ENCODE measurements at regions not wholly inside any gene's neighbourhood (a gene's known extent, or its start where the extent isn't known, plus 50 kb on each side); places are given as distances from the start of the nearest gene placed in this dataset.

DNA sequence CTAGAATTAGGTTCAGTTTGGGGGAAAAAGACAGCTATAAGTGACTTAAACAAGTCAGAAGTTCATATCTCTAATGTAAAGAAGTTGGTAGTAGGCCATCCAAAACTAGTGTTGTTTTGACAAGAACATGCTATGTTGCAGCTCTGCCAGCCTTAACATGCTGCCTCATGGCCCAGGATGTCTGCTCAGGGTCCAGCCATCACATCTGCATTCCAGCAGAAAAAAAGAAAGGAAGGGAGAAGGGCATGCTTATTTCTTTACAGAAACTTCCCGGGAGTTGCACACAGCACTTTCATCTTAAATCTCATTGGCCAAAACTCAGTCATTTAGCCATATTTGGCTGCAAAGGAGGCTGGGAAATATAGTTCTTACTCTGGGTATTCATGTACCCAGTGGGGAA lies 400.4 kb upstream of the PODXL start:
- DNase-seq (no peak), ATAC-seq (ENCODE audit: insufficient read depth, low read depth) (no peak)
- Histone ChIP-seq H4K20me1 (ENCODE audit: insufficient read depth, low read length) (no peaks in the 10 kb centered on the region), H3K4me3 (ENCODE audit: low read depth in 1 of 2, low read length in 2 of 2) (no peak overlapping the region), H3K27me3 (ENCODE audit: insufficient read depth, low read length, poor library complexity) (peaks cover 16% of the 10 kb centered on the region), H3K9ac (ENCODE audit: low read depth, low read length) (no peak overlapping the region), H3K4me1 (ENCODE audit: insufficient read depth, low read length) (no peaks in the 10 kb centered on the region), H3K4me2 (ENCODE audit: insufficient read depth, low read length) (no peak overlapping the region), H2AFZ (ENCODE audit: low read depth, low read length) (no peak overlapping the region), H3K9me3 (ENCODE audit: insufficient read depth, low read length, severe bottlenecking) (no peaks in the 10 kb centered on the region), H3K36me3 (ENCODE audit: insufficient read depth, low read length) (no peaks in the 10 kb centered on the region), H3K79me2 (ENCODE audit: insufficient read depth, low read length) (no peaks in the 10 kb centered on the region), H3K27ac (ENCODE audit: low read length) (no peak overlapping the region)
- TF ChIP-seq EZH2 (IDR thresholded peaks at IDR 0.05; ENCODE audit: borderline replicate concordance, low read depth, low read length, severe bottlenecking), result no peak
- TF ChIP-seq, protein P1, sequence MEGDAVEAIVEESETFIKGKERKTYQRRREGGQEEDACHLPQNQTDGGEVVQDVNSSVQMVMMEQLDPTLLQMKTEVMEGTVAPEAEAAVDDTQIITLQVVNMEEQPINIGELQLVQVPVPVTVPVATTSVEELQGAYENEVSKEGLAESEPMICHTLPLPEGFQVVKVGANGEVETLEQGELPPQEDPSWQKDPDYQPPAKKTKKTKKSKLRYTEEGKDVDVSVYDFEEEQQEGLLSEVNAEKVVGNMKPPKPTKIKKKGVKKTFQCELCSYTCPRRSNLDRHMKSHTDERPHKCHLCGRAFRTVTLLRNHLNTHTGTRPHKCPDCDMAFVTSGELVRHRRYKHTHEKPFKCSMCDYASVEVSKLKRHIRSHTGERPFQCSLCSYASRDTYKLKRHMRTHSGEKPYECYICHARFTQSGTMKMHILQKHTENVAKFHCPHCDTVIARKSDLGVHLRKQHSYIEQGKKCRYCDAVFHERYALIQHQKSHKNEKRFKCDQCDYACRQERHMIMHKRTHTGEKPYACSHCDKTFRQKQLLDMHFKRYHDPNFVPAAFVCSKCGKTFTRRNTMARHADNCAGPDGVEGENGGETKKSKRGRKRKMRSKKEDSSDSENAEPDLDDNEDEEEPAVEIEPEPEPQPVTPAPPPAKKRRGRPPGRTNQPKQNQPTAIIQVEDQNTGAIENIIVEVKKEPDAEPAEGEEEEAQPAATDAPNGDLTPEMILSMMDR (IDR thresholded peaks at IDR 0.05; ENCODE audit: borderline replicate concordance, extremely low read depth, low read length, poor library complexity, severe bottlenecking), result no peak

DNA sequence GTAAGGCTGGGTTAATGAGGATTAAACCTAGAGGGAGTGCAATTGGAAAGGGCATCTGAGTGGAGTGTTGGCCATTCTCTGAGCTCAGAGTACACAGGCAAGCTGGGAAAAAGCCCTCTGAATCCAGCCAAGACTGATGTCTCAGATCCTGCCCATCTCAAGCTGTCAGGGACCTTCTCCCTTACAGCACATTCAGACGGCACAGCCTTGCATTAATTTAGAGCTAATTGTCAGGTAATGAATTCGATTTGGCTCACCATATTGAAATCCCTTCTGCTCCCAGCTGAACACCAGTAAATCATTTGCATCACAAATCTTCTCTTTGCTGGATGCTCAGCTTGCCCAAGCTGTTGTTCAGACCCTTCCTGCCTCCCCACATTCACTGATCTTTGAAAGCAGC lies 399.3 kb upstream of the PODXL start:
- H3K4me3 ChIP-seq (ENCODE audit: low read depth in 1 of 2, low read length in 2 of 2), result no peak overlapping the region
- H3K27me3 ChIP-seq (ENCODE audit: insufficient read depth, low read length, poor library complexity), result peaks cover 16% of the 10 kb centered on the region
- no peaks in the 10 kb centered on the region for H3K79me2 ChIP-seq (ENCODE audit: insufficient read depth, low read length)
- ATAC-seq (ENCODE audit: insufficient read depth, low read depth) (no peak), DNase-seq (no peak)
- no peak overlapping the region for H3K9ac ChIP-seq (ENCODE audit: low read depth, low read length)
- no peak overlapping the region for H3K4me2 ChIP-seq (ENCODE audit: insufficient read depth, low read length)
- H4K20me1 ChIP-seq (ENCODE audit: insufficient read depth, low read length), result no peaks in the 10 kb centered on the region
- H3K27ac ChIP-seq (ENCODE audit: low read length), result no peak overlapping the region
- no peaks in the 10 kb centered on the region for H3K4me1 ChIP-seq (ENCODE audit: insufficient read depth, low read length)
- H3K36me3 ChIP-seq (ENCODE audit: insufficient read depth, low read length), result no peaks in the 10 kb centered on the region
- no peaks in the 10 kb centered on the region for H3K9me3 ChIP-seq (ENCODE audit: insufficient read depth, low read length, severe bottlenecking)
- H2AFZ ChIP-seq (ENCODE audit: low read depth, low read length), result no peak overlapping the region
- TF ChIP-seq EZH2 (IDR thresholded peaks at IDR 0.05; ENCODE audit: borderline replicate concordance, low read depth, low read length, severe bottlenecking), result no peak
- TF ChIP-seq, protein P1 (IDR thresholded peaks at IDR 0.05; ENCODE audit: borderline replicate concordance, extremely low read depth, low read length, poor library complexity, severe bottlenecking), result no peak

DNA sequence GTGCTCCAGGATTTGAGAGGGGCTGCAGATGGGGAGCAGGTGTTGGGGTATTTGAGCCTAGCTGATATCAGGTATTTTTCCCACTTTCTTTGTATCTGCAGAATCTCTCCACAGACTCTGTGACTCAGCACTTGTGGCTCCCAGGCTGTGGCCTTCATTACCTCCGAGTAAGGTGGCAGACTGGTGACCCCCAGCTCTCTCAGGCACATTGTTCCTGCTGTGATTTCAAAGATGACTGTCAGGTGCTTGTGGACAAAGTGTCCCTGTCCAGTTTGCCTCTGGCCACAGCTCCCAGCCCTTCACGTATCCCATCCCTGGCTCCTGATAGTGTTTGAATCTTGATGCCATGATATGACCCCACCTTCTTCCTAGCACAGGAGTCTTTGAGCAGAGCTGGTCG lies 396.8 kb upstream of the PODXL start:
- DNase-seq, result no peak
- Histone ChIP-seq H3K27ac (ENCODE audit: low read length) (no peak overlapping the region), H3K79me2 (ENCODE audit: insufficient read depth, low read length) (no peaks in the 10 kb centered on the region), H3K36me3 (ENCODE audit: insufficient read depth, low read length) (no peaks in the 10 kb centered on the region), H3K9me3 (ENCODE audit: insufficient read depth, low read length, severe bottlenecking) (no peaks in the 10 kb centered on the region), H3K4me3 (ENCODE audit: low read depth in 1 of 2, low read length in 2 of 2) (no peak overlapping the region), H2AFZ (ENCODE audit: low read depth, low read length) (no peak overlapping the region), H3K4me1 (ENCODE audit: insufficient read depth, low read length) (no peaks in the 10 kb centered on the region), H4K20me1 (ENCODE audit: insufficient read depth, low read length) (no peaks in the 10 kb centered on the region), H3K27me3 (ENCODE audit: insufficient read depth, low read length, poor library complexity) (peaks cover 6% of the 10 kb centered on the region), H3K9ac (ENCODE audit: low read depth, low read length) (no peak overlapping the region), H3K4me2 (ENCODE audit: insufficient read depth, low read length) (no peak overlapping the region)
- no peak for ATAC-seq (ENCODE audit: insufficient read depth, low read depth)
- no peak for TF ChIP-seq EZH2 (IDR thresholded peaks at IDR 0.05; ENCODE audit: borderline replicate concordance, low read depth, low read length, severe bottlenecking)
- TF ChIP-seq, protein P1 (IDR thresholded peaks at IDR 0.05; ENCODE audit: borderline replicate concordance, extremely low read depth, low read length, poor library complexity, severe bottlenecking), result no peak

DNA sequence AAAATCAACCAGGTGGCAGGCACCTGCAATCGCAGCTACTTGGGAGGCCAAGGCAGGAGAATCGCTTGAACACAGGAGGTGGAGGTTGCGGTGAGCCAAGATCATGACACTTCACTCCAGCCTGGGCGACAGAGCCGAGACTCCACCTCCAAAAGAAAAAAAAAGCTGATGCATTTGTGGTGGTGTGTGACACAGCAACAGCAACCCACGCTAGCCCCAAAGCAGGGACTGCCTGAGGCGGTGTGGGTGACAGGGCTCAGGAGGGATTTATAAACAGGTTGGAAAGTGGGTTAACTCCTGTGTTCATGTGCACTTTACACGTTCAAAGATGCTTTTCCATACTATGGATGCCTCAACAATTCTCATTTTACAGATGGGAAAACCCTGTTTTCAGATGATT lies 395.9 kb upstream of the PODXL start:
- Histone ChIP-seq H2AFZ (ENCODE audit: low read depth, low read length) (no peak overlapping the region), H3K36me3 (ENCODE audit: insufficient read depth, low read length) (no peaks in the 10 kb centered on the region), H3K4me2 (ENCODE audit: insufficient read depth, low read length) (no peak overlapping the region), H3K27me3 (ENCODE audit: insufficient read depth, low read length, poor library complexity) (peaks cover 8% of the 10 kb centered on the region), H3K9ac (ENCODE audit: low read depth, low read length) (no peak overlapping the region), H3K9me3 (ENCODE audit: insufficient read depth, low read length, severe bottlenecking) (no peaks in the 10 kb centered on the region), H4K20me1 (ENCODE audit: insufficient read depth, low read length) (no peaks in the 10 kb centered on the region), H3K4me1 (ENCODE audit: insufficient read depth, low read length) (no peaks in the 10 kb centered on the region), H3K27ac (ENCODE audit: low read length) (no peak overlapping the region), H3K4me3 (ENCODE audit: low read depth in 1 of 2, low read length in 2 of 2) (no peak overlapping the region), H3K79me2 (ENCODE audit: insufficient read depth, low read length) (no peaks in the 10 kb centered on the region)
- ATAC-seq (ENCODE audit: insufficient read depth, low read depth), result no peak
- TF ChIP-seq, protein P1 (IDR thresholded peaks at IDR 0.05; ENCODE audit: borderline replicate concordance, extremely low read depth, low read length, poor library complexity, severe bottlenecking), result no peak
- no peak for TF ChIP-seq EZH2 (IDR thresholded peaks at IDR 0.05; ENCODE audit: borderline replicate concordance, low read depth, low read length, severe bottlenecking)
- no peak for DNase-seq
